ENCODE measurements at regions not wholly inside any gene's neighbourhood (a gene's known extent, or its start where the extent isn't known, plus 50 kb on each side); places are given as distances from the start of the nearest gene placed in this dataset.
A peak's percentile ranks its signal among the peaks of the same experiment; 100 is the strongest.
"Not testable (repeated sequence)": the region's sequence is repeated elsewhere in the genome, so short reads cannot be mapped to it uniquely, and the experiment has no call there.

- DNase-seq (ENCODE audit: low read depth in 4 of 4, low spot score in 2 of 4) = peak in 1 of 4 donors; percentile 2
Observed at GRCh38 chr18:71405169-71405809, 1116.4 kb downstream of the SOCS6 start.

GRCh38 chr18:71403501-71403900 lies 1114.7 kb downstream of the SOCS6 start:
- no peak for DNase-seq (ENCODE audit: low read depth in 4 of 4, low spot score in 2 of 4)

DNA sequence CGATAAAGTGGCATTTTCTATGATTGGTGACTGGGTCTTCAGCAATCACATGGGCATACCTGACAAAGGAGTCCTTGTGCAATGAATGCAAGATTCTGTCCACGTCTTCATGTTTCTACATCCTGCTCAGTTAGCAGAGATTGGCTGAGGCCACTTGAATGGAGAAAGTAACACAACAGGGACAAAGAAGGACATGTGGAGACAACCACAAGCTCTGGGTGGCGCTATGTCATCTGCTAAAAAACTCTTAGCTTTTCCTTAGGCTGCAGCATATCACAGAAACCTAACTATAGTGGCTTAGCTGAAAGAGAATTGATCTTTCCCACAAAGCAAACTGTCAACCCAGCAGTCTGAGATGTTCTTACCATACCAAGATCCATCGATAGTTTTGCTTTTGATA lies 1109.7 kb downstream of the SOCS6 start:
- DNase-seq (ENCODE audit: low read depth in 4 of 4, low spot score in 2 of 4) = peak in 1 of 4 donors; percentile 10

DNA sequence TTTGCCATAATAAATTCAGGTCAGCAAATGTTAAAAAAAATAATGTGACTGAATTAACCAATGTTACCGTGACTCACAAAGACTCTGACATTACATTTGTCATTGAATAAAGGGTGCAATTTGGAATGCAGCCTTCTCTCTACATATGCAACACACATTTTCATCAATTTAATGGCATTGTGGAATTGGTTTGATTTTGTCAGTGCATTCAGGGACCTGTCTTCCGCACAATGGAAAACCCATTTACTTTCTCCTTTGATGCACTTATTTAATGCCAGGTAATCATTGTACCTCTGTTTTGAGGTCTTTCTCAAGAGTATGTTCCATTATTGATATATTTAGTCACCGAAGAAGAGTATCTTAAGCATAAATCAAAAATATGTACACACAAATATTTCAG lies 1099.3 kb downstream of the SOCS6 start:
- no peak for DNase-seq (ENCODE audit: low read depth in 4 of 4, low spot score in 2 of 4)

DNA sequence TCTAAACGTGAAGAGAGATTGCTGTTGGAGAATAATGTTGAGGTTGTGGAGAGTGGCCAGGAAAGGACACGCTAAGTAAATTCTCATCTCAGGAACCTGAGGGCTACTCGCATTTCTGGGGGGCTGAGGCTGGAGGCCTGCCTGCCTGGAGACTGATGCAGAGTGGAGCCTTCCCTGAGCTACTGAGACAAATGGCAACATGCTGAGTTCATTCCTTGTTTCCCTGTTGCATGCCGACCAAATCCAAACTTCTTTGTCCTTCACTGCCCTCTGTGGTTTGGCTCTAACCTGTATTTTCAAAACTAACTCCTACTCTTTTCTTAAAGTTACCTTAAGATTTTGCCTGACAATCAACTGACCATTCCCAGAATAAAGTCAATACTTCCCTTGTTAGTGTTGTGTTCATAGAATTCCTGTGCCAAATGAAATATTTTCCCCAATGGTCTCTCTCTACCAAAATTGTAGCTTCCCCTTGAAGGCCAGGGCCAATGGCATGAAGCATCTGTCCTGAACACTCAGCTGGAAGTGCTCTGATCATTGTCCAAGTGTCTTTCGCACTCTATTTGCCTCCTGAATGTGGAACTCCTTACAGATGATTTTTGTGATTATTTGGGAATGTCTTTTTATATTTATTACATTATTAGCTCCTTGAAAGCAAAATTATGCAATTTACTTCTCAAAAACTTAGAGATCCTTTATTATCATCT lies 1085.6 kb downstream of the SOCS6 start:
- DNase-seq (ENCODE audit: low read depth in 4 of 4, low spot score in 2 of 4) = no peak

DNA sequence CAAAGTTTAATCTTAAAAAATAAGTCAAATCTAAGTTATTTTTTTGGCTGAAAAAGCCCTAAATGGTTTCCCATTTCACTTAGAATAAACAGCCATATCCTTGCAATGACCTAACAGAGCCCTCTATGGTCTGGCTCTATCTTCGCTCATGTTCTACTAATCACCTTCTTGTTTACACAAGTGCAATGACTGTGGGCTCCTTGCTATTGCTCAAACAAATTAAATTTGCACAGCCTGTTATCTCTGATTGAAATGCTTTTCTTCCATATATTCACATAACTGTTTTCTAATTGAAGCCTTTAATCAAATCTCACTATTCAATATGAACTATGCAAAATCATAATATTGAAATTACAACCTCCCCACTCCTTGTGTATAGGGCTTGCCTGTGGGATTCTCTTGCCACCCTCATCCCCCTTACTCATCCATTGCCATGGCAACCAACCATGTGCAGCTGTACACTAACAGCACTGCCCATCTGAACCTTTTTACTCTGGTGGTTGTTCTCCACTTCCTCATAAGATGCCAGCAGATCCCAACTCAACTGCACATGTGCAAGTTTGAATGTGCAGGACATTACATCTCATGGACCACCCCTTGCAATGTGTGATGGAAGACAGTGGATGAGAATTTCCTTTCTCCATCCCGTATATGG lies 1083.2 kb downstream of the SOCS6 start:
- no peak for DNase-seq (ENCODE audit: low read depth in 4 of 4, low spot score in 2 of 4)

- no peak for DNase-seq (ENCODE audit: low read depth in 4 of 4, low spot score in 2 of 4)
Observed at GRCh38 chr18:71370671-71371445, 1082.0 kb downstream of the SOCS6 start.

GRCh38 chr18:71370095-71370494 lies 1081.2 kb downstream of the SOCS6 start:
- no peak for DNase-seq (ENCODE audit: low read depth in 4 of 4, low spot score in 2 of 4)

GRCh38 chr18:71362140-71362539 lies 1073.3 kb downstream of the SOCS6 start:
- no peak for DNase-seq (ENCODE audit: low read depth in 4 of 4, low spot score in 2 of 4)

GRCh38 chr18:71355599-71355998 lies 1066.8 kb downstream of the SOCS6 start:
- DNase-seq (ENCODE audit: low read depth in 4 of 4, low spot score in 2 of 4) = not testable (repeated sequence)

DNA sequence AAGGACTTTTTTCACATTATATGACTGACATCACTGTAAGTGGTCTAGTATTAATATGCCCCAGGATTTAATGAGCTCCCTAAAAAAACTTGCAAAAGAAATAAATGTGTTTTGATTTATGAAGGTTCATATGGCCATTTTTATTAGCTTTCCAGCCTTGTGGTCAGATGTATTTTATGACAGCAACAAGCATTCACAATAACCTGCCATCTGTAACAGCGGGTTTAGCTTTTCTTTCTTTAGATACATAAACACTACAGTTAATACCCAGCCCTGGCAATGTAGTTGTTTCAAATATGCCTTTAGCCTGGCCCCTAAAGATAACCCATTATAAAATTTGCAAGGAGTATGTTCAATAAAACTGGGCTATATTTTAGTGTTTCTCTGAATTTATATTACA lies 1063.8 kb downstream of the SOCS6 start:
- DNase-seq (ENCODE audit: low read depth in 4 of 4, low spot score in 2 of 4) = no peak

GRCh38 chr18:71336576-71337210 lies 1047.8 kb downstream of the SOCS6 start:
- no peak for DNase-seq (ENCODE audit: low read depth in 4 of 4, low spot score in 2 of 4)

DNA sequence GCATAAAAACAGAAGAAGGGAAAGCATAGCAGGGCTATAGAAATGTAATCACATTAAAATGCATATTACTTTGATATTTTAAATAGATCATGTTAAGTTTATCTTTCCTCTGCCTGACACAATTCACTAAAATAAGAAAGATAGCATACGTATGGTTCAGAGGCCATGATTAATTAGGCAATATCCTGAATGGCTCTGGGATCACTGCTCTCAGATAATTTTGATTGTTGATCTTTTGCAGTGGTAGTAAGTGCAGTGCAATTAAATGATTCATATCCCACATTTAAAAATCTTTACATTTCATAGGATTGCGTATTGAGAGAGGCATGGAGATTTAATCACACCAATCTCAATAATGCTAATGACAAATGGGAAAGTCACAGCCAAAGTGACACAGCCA lies 1040.7 kb downstream of the SOCS6 start:
- no peak for DNase-seq (ENCODE audit: low read depth in 4 of 4, low spot score in 2 of 4)

DNA sequence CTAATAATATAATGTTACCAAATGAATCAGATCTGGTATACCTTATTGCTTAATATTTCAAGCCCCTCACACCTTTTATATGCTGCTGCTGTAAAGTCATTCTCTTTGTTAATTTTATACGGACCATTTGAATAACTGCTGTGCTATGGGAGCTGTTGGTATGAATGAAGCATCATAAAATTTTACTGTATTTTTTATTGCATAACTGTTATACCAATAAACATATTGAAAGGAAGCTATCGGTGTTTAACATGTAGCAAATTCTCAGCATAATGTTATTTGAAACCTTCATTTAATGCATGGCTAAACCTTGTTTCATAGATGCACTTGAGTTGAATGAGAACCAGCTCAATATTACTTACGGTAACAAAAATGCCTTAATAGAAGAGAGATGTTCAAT lies 1040.3 kb downstream of the SOCS6 start:
- no peak for DNase-seq (ENCODE audit: low read depth in 4 of 4, low spot score in 2 of 4)

GRCh38 chr18:71327850-71328249 lies 1039.0 kb downstream of the SOCS6 start:
- peak in 1 of 4 donors; percentile 0 for DNase-seq (ENCODE audit: low read depth in 4 of 4, low spot score in 2 of 4)

DNA sequence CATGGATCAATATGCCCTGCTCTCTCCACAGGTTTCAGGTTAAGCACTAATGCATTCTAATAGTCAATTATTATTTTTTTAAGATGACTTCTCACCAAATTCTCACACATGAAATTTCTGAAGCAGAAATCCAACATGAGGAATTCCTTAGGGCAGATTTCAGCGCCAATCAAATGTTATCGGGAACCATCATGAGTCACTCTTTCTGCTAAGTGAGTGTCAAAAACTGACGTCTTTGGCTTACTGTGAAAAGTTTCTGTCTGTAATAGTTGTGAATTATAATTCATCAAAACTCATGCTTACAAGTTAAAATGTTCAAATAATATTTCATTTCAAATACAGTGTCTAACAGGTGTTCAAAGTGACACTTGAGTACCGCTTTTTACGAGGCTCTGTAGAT lies 1038.6 kb downstream of the SOCS6 start:
- DNase-seq (ENCODE audit: low read depth in 4 of 4, low spot score in 2 of 4) = no peak

- no peak for DNase-seq (ENCODE audit: low read depth in 4 of 4, low spot score in 2 of 4)
Observed at GRCh38 chr18:71326826-71327225, 1038.0 kb downstream of the SOCS6 start.

GRCh38 chr18:71324356-71324755 lies 1035.5 kb downstream of the SOCS6 start:
- DNase-seq (ENCODE audit: low read depth in 4 of 4, low spot score in 2 of 4) = no peak

DNA sequence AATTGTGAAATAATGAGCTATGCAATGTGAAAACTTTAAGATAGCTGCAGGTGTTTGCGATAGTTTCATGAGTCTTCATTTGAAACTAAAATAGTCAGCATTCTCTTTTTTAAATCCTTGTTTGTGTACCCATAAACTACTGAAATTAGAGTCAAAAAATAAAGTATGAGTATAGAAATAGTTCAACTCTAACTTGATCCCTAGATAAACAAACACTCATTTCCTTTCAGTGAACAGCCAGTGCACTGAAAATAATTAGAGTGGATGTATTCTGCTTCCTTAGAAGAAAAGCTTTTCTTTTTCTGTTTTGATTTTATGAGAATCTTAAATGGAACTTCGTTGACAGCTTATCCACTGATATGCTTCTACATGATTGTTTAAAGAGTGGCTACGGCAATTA lies 1033.4 kb downstream of the SOCS6 start:
- no peak for DNase-seq (ENCODE audit: low read depth in 4 of 4, low spot score in 2 of 4)

- DNase-seq (ENCODE audit: low read depth in 4 of 4, low spot score in 2 of 4) = no peak
Observed at GRCh38 chr18:71321319-71321718, 1032.5 kb downstream of the SOCS6 start.

DNA sequence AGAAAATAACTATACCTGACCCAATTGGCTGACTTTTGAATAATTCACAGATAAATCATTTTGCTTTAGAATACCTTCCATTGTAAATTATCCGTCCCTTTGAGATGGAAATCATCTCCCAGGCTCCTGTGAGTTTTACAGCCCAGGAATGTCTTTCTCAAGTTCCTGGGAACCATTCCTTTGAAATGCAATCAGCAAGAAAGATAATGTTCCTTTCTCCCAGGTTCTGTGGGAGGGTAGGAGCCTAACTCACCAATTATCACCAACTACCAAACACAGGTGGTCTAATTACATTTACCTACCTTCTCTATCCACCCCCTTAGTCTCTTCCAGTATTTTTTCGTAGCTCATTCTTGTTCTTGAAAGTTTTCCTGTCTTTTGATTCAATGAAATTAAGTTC lies 1016.0 kb downstream of the SOCS6 start:
- no peak for DNase-seq (ENCODE audit: low read depth in 4 of 4, low spot score in 2 of 4)

Measured in left renal cortex interstitium (tissue), 4 donors.